RWPE1 (cell line): ENCODE measurements at regions not wholly inside any gene's neighbourhood (a gene's known extent, or its start where the extent isn't known, plus 50 kb on each side); places are given as distances from the start of the nearest gene placed in this dataset.
A peak's percentile ranks its signal among the peaks of the same experiment; 100 is the strongest.

ENCODE experiments used
- CTCF ChIA-PET: fragments of 350-600 bp; sonication (Branson Sonifier 250); formaldehyde crosslinking; extraction: SDS; loops from one replicate; lab custom pipeline; 2021; lab: Yijun Ruan, JAX
- POLR2A ChIA-PET: fragments of 400-600 bp; formaldehyde crosslinking; extraction: SDS; loops from one replicate; lab custom pipeline; 2020; ENCODE audit warnings: antibody characterized with exemption; ENCODE audit not compliant: low non-redundant PET; lab: Yijun Ruan, JAX
- DNase-seq: peaks from one replicate; pipeline ENCODE4 v3.0.0; 2012; ENCODE audit warnings: low spot score
- H3K27ac ChIP-seq: fragments of 450-650 bp; 2 replicates; pipeline ENCODE4 v1.5.1; 2017
- CTCF ChIP-seq: fragments of 450-650 bp; conservative IDR thresholded peaks from 2 replicates; pipeline ENCODE4 v1.5.1; 2017; ENCODE audit warnings: low read depth, mild to moderate bottlenecking

GRCh38 chr1:221841983-221842335, 100.1 kb upstream of the DUSP10 start:
- no peak for DNase-seq
- TF ChIP-seq CTCF: no peak
- POLR2A ChIA-PET: no interaction called here
- CTCF ChIA-PET: interaction anchor here (0.7 kb wide), 1 partner anchor 97 kb away, joined by 3 read pairs; no protein-coding TSS in a partner anchor
- H3K27ac ChIP-seq: no peak overlapping the region

- no peak for DNase-seq
- TF ChIP-seq CTCF: no peak
- CTCF ChIA-PET: no interaction called here
- POLR2A ChIA-PET: no interaction called here
- H3K27ac ChIP-seq: no peak overlapping the region
These were observed 99.5 kb upstream of the DUSP10 start for GRCh38 chr1:221841251-221841982.

- TF ChIP-seq CTCF: no peak
- CTCF ChIA-PET: interaction anchor here (0.6 kb wide), 2 partner anchors 13 to 692 kb away, joined by 4 to 6 read pairs; no protein-coding TSS in a partner anchor
- no peak for DNase-seq
- peak overlapping the region; percentile 83 for H3K27ac ChIP-seq
- POLR2A ChIA-PET: interaction anchor here (1.1 kb wide), 1 partner anchor 99 kb away, joined by 3 read pairs; the partner anchor contains the start of gene DUSP10
These were observed 98.8 kb upstream of the DUSP10 start for GRCh38 chr1:221840511-221841243.

GRCh38 chr1:221839782-221840395, 98.0 kb upstream of the DUSP10 start:
- ChIA-PET CTCF (interaction anchor here (0.6 to 1.1 kb wide), 3 partner anchors 9 to 168 kb away, joined by 3 to 6 read pairs (median 3); partner anchors contain the start of gene DUSP10), POLR2A (interaction anchor here (0.6 to 1.1 kb wide), 2 partner anchors 97 to 98 kb away, joined by 3 read pairs; partner anchors contain the start of gene DUSP10)
- TF ChIP-seq CTCF: no peak
- DNase-seq: peak; percentile 98
- H3K27ac ChIP-seq: peak overlapping the region; percentile 83

GRCh38 chr1:221839321-221839720, 97.4 kb upstream of the DUSP10 start:
- peak overlapping the region; percentile 83 for H3K27ac ChIP-seq
- TF ChIP-seq CTCF: no peak
- ChIA-PET POLR2A (interaction anchor here (0.6 to 1.1 kb wide), 2 partner anchors 96 to 97 kb away, joined by 3 read pairs; partner anchors contain the start of gene DUSP10), CTCF (interaction anchor here (0.6 to 1.1 kb wide), 2 partner anchors 9 to 97 kb away, joined by 3 to 6 read pairs; partner anchors contain the start of gene DUSP10)
- DNase-seq: no peak

GRCh38 chr1:221837896-221838295, 96.0 kb upstream of the DUSP10 start:
- no peak overlapping the region for H3K27ac ChIP-seq
- ChIA-PET POLR2A (no interaction called here), CTCF (no interaction called here)
- no peak for DNase-seq
- TF ChIP-seq CTCF: no peak
